ENCODE measurements at regions not wholly inside any gene's neighbourhood (a gene's known extent, or its start where the extent isn't known, plus 50 kb on each side); places are given as distances from the start of the nearest gene placed in this dataset.
A peak's percentile ranks its signal among the peaks of the same experiment; 100 is the strongest.

DNA sequence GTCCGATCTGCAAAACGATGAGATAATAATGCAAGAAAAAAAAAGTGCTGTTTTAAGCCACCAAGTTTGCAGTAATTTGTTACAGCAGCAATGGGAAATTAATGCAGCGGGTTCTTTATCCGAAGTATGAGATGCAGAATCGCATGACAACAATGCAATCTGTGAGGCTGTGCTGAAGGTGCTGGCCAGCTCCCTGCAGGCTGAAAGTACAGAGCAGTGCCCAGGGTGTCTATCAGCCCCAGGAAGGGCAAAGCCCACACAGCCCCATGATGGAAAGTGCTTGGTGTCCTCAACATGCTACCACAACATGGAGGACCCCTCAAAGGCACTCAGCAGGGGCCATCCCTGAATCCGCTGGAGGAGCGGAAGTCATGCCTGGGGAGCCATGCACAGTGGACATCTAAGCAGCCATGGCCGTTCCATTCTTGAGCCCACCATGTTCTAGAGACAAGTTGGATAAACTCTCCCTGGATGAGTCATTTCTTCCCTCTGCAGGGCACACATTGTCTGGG lies 199.5 kb upstream of the PFKP start:
- DNase-seq, result no peak

DNA sequence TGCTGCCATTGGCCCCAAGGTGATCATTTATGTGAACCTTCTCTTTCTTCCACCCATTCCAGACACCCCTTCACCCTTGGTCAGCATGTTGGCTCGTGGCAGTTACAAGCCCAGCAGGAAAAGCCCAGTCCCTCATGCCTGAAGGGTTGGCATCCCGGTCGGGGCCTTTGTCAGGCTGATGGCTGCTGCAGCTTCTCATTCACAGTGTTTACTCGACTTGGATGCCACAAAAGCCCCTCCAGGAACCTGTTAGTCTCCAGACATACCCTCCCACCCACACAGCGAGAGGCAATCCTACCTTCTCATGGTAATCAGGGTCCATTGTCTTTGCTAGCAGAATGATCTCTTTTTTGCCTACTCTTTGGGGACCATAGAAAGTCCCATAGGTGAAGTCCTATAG lies 200.8 kb upstream of the PFKP start:
- no peak for DNase-seq

DNA sequence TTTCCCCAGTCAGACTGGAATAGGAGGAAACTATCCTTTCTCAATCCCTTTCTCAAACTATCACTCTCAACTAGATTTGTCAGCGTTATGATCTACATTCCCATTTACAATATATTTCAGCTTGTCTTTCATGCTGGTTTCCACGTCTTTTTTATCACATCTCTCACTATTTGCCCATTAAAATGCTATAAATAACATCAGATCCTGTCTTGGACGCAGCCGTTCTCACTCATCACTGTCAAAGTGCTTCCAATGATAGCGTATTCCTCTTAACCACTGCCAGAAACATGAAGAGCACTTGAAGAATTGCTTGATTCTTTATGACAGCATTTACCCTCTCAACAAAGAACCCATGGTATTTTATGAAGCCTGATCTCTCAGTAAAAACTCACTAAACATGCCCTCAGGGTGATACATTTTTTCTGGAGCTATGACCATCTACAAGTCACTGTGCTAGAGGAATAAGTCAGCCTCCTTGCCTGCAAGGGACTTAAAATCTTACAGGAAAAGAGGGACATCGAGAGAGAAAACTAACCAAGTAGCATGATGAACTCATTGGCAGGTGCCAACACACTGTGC lies 205.6 kb upstream of the PFKP start:
- no peak for DNase-seq

- no peak for DNase-seq
Observed at GRCh38 chr10:2858452-2858851, 208.9 kb upstream of the PFKP start.

GRCh38 chr10:2856598-2856997 lies 210.8 kb upstream of the PFKP start:
- no peak for DNase-seq

- DNase-seq, result no peak
Observed at GRCh38 chr10:2852574-2853323, 214.6 kb upstream of the PFKP start.

- no peak for DNase-seq
Observed at GRCh38 chr10:2851566-2851965, 215.8 kb upstream of the PFKP start.

- no peak for DNase-seq
Observed at GRCh38 chr10:2850202-2850601, 217.1 kb upstream of the PFKP start.

DNA sequence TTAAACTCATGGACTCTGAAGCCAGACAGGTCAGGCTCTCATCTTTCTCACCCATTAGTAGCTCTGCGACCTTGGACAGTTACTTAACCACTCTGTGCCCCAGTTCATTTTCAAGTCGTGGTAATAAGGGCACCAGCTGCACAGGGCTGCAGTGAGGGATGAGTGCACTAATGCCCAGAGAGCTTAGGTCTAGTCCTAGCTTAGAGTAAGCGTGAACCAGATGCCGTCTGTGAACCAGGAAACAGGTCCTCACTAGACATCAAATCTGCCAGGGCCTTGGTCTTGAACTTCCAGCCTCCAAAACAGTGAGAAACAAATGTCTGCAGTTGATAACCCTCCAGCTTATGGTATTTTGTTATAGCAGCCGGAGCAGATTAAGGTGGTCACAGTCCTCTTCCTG lies 222.4 kb upstream of the PFKP start:
- DNase-seq, result no peak

DNA sequence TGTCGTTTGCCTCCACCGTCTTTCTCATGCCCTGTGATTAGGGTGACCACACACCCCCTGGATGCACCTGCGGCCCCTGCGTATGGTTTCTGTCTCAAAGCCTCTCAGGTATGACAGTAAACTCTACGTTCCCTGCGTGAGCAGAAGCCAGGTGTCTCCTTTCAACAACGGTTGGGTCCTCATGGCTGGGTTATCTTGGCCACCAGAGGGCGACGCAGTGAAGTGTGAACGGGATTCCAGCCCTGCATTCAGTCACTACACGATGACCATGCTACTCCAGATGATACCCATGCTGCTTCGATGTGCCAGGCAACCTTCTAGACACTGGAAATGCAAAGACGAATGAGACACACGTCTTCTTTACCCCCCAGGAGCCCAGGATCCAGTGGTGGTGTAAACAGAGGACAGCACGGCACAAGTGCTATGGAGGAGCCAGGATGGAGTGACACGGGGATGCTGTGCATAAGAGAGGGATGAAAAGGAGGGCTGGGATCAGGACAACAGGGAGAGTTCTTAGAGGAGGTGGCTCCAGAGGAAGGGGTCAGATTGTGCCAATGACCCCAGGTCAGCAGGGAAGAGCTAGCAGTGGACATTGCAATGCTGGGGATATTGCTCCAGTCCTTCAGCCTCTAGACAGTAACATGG lies 228.1 kb upstream of the PFKP start:
- DNase-seq, result peak in 12 of 51 donors; percentile 2 to 26 (median 8)

- DNase-seq, result no peak
Observed at GRCh38 chr10:2837674-2838073, 229.7 kb upstream of the PFKP start.

DNA sequence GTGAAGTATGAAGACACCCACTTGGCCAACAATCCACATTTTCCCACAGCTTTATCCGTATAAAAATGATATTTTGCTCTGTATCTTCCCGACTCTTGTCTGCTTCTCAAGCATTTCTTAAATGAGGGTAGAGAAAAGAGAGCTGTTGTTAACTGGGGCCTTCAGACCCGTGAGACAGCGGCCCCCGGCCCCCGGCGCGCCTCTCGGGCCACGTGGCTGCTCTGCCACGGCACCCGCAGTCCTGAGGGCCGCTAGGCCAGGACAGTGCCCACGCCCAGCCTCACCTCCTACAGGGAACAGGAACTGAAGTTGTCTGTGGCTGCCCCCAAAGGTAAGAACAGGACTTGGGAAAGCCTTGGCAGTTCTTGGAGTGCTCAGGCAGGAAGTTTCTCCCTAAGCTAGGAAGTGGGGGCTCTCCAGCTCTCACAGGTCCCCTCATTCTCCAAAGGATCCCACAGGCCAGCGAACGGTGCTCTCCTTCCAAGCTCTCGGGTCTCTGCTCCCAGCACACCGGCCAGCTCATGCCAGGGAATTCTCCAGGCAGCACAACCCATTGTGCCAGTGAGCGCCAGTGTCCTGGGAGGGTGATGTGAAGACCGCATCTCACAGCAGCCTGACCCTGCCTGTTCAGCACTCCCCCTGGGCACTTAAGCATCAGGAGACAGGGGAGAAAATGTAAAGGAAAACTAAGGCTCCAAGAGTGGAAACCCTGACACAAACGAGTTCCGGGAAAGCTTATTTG lies 230.3 kb upstream of the PFKP start:
- no peak for DNase-seq

GRCh38 chr10:2834214-2834613 lies 233.1 kb upstream of the PFKP start:
- DNase-seq, result no peak

DNA sequence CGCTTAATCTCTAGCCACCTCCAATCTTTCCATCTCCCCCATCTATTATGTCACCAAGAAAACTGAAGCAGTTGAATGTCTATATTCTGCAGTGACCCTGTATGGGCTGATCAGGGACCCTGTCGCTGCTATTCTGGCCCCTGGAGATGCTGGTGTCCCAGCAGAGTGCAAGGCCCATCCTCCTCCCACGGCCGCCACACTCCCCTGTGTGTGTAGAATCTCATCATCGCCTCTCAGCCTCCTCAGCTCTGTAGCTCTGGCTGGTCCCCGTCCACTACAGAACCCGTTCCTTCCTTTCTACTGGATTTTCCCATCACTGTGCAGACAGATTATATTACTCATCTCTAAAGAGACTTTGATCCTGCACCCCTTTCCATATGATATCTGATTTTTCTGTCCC lies 235.8 kb upstream of the PFKP start:
- no peak for DNase-seq

GRCh38 chr10:2828741-2829140 lies 238.6 kb upstream of the PFKP start:
- no peak for DNase-seq

DNA sequence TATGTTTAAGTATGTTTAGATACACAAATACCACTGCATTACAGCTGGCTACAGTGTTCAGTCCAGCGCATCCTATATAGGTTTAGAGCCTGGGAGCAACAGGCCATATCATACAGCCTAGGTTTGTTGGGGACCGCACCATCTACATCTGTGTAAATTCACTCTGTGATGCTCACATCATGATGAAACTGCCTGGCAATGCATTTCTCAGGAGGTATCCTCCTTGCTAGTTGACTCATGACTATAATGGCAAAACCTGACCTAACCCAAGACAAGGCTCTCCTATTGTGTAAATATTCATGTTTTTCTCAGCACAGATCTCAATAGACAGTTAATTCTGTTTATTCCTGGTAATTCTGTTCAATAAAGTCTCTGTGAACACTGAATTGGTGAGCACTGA lies 240.7 kb upstream of the PFKP start:
- no peak for DNase-seq

DNA sequence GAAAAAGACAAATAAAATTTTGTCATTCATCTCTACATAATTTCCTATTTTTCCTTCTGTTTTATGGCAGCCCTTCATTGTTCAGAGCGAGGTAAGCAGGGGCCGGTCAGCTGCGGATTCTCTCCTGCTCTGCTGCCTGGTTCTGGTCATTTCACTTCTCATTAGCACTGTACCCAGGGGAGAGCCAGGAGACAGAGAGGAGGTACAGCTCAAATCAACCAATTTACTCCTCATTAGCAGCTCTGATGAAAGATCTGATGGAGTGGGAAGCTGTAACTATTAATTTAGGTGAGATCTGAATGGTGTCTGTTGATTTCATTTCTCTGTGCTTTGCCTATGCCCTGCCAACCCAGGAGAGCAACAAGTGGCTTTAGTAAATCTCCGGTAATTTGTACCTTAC lies 241.5 kb upstream of the PFKP start:
- DNase-seq, result no peak

DNA sequence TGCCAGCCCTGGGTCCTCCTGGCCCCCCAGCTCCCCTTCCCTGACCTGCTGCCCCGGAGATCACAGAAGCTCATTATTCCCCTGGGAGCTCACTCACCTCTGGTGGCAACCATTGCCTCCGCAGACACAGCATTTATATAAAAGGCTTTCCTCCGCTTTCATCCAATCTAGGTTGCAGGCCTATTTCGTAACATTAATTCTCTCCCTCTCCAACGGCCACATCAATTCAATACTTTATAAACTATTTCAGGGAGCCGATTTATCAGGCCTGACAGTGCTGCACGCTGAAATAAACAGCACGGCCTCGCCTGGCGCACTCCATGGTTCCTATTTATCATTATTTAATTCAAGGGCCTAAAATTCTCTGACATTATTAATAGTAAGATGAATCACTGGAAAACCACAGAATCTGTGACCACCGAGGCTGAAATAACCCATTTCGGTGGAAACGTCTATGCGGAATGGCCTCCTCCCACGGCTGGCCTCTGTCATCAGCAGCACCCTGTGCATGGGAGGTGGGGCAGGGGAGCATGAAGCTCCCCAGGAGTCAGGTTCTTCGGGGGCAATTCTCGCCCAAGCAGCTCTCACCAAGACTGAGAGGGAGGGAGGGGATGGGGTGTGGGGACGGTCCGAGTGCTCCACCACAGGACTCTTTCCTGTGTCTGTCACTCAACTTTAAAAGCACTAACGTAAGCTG lies 249.3 kb upstream of the PFKP start:
- no peak for DNase-seq

GRCh38 chr10:2813693-2814092 lies 253.7 kb upstream of the PFKP start:
- no peak for DNase-seq

DNA sequence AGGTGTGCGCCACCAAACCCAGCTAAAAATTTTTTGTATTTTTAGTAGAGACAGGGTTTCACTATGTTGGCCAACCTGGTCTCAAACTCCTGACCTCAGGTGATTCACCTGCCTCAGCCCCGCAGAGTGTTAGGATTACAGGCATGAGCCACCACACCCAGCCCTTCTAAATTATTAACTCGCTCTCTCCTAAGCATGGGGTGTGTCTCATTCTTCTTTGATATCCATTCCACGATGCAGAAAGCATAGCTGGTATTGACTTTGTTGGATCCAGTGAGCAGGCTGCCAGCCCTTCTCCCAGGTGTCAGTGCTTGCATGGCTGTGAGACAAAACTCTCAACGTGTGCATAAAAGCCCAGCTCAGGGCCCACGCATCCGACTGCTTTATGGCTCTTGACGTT lies 254.1 kb upstream of the PFKP start:
- no peak for DNase-seq

DNA sequence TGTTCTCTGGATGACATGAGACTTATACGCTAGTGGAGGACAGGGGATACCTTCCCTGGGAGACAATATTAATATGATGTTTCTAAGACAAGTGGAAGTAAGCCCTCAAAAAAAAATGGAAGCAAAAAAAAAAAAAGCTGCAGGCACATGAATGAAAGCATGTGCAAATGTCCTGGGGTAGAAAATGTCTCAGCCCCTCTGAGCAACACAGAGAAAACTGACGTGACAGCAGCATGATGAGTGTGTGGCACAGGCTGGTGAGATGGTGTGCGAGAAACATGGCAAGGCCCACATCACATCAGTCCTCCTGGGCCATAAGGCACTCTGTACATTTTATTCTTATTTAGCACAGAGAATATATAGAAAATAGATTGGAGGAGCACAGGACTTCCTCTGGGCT lies 254.7 kb upstream of the PFKP start:
- no peak for DNase-seq

GRCh38 chr10:2800178-2800577 lies 267.2 kb upstream of the PFKP start:
- DNase-seq, result no peak

Measured in hypothalamus (tissue), 51 donors.